DND-41 (cell line): ENCODE measurements at regions not wholly inside any gene's neighbourhood (a gene's known extent, or its start where the extent isn't known, plus 50 kb on each side); places are given as distances from the start of the nearest gene placed in this dataset.
"Not testable (repeated sequence)": the region's sequence is repeated elsewhere in the genome, so short reads cannot be mapped to it uniquely, and the experiment has no call there.

Source experiments
- CTCF ChIP-seq: IDR thresholded peaks from 2 replicates; pipeline ENCODE4 v1.5.1; 2012; ENCODE audit warnings: borderline replicate concordance, low read length, moderate library complexity, mild to moderate bottlenecking; ENCODE audit not compliant: poor library complexity, severe bottlenecking; ENCODE audit errors: extremely low read depth
- EZH2 ChIP-seq: IDR thresholded peaks from 3 replicates; pipeline ENCODE4 v1.6.1; 2012; ENCODE audit warnings: borderline replicate concordance, low read depth, mild to moderate bottlenecking, moderate library complexity, low read length, inconsistent platforms; ENCODE audit not compliant: severe bottlenecking

- not testable (repeated sequence) for TF ChIP-seq CTCF, EZH2
These were observed 59.0 kb upstream of the NUTM2F start for GRCh38 chr9:94387338-94388010.
